H9 (cell line): ENCODE measurements at regions not wholly inside any gene's neighbourhood (a gene's known extent, or its start where the extent isn't known, plus 50 kb on each side); places are given as distances from the start of the nearest gene placed in this dataset.

Experiments
- DNase-seq: peaks from one replicate; pipeline ENCODE4 v3.0.0-alpha.2; 2017
- H2AFZ ChIP-seq: one replicate; pipeline ENCODE4 v1.6.1; 2013; ENCODE audit warnings: mild to moderate bottlenecking, low read length, control low read depth, moderate library complexity
- H2AK5ac ChIP-seq: 2 replicates; pipeline ENCODE4 v1.6.1; 2013; ENCODE audit warnings: low read length, control low read depth, mixed read lengths; ENCODE audit not compliant: insufficient read length
- H2BK120ac ChIP-seq: one replicate; pipeline ENCODE4 v1.6.1; 2013; ENCODE audit warnings: low read depth, mild to moderate bottlenecking, low read length, control low read depth, inconsistent platforms; ENCODE audit not compliant: poor library complexity, severe bottlenecking
- H2BK12ac ChIP-seq: 2 replicates; pipeline ENCODE4 v1.6.1; 2013; ENCODE audit warnings: low read length, control low read depth, mixed read lengths, low read depth; ENCODE audit not compliant: insufficient read length
- H2BK15ac ChIP-seq: 2 replicates; pipeline ENCODE4 v1.6.1; 2013; ENCODE audit warnings: low read depth, low read length, control low read depth
- H2BK20ac ChIP-seq: one replicate; pipeline ENCODE4 v1.6.1; 2013; ENCODE audit warnings: low read depth, mild to moderate bottlenecking, low read length, control low read depth, inconsistent platforms; ENCODE audit not compliant: poor library complexity, severe bottlenecking
- H2BK5ac ChIP-seq: 2 replicates; pipeline ENCODE4 v1.6.1; 2013; ENCODE audit warnings: low read length, control low read depth, mixed read lengths; ENCODE audit not compliant: insufficient read length
- H3K14ac ChIP-seq: 2 replicates; pipeline ENCODE4 v1.6.1; 2013; ENCODE audit warnings: low read length, control low read depth; ENCODE audit not compliant: insufficient read depth
- H3K18ac ChIP-seq: 2 replicates; pipeline ENCODE4 v1.6.1; 2013; ENCODE audit warnings: low read depth, mild to moderate bottlenecking, mixed read lengths, low read length, control low read depth; ENCODE audit not compliant: insufficient read length
- H3K23ac ChIP-seq: 2 replicates; pipeline ENCODE4 v1.6.1; 2013; ENCODE audit warnings: low read length, control low read depth, mixed read lengths, low read depth; ENCODE audit not compliant: insufficient read length
- H3K23me2 ChIP-seq: 2 replicates; pipeline ENCODE4 v1.6.1; 2013; ENCODE audit warnings: low read depth, mild to moderate bottlenecking, mixed read lengths, low read length, control low read depth; ENCODE audit not compliant: insufficient read length, poor library complexity, severe bottlenecking
- H3K27ac ChIP-seq: 2 replicates; pipeline ENCODE4 v1.5.1; 2013; ENCODE audit warnings: low read length, control low read depth, mixed read lengths, low read depth; ENCODE audit not compliant: insufficient read length
- H3K27me3 ChIP-seq: 2 replicates; pipeline ENCODE4 v1.6.1; 2013; ENCODE audit warnings: low read length, control low read depth, inconsistent platforms; ENCODE audit not compliant: insufficient read depth
- H3K4ac ChIP-seq: 2 replicates; pipeline ENCODE4 v1.6.1; 2013; ENCODE audit warnings: low read depth, mild to moderate bottlenecking, control low read depth, inconsistent platforms, low read length, moderate library complexity
- H3K4me1 ChIP-seq: 2 replicates; pipeline ENCODE4 v1.6.1; 2013; ENCODE audit warnings: low read length, control low read depth, inconsistent platforms; ENCODE audit not compliant: insufficient read depth
- H3K4me2 ChIP-seq: 2 replicates; pipeline ENCODE4 v1.6.1; 2013; ENCODE audit warnings: low read length, control low read depth, mixed read lengths; ENCODE audit not compliant: insufficient read length, insufficient read depth
- H3K56ac ChIP-seq: 2 replicates; pipeline ENCODE4 v1.6.1; 2013; ENCODE audit warnings: low read depth, mild to moderate bottlenecking, mixed read lengths, low read length, control low read depth; ENCODE audit not compliant: insufficient read length
- H3K79me1 ChIP-seq: 2 replicates; pipeline ENCODE4 v1.6.1; 2013; ENCODE audit warnings: low read depth, mild to moderate bottlenecking, moderate library complexity, low read length, control low read depth, inconsistent platforms; ENCODE audit not compliant: insufficient read depth, poor library complexity, severe bottlenecking
- H3K79me2 ChIP-seq: 2 replicates; pipeline ENCODE4 v1.6.1; 2013; ENCODE audit warnings: low read length, control low read depth, inconsistent platforms; ENCODE audit not compliant: insufficient read depth
- H3K9ac ChIP-seq: 2 replicates; pipeline ENCODE4 v1.6.1; 2013; ENCODE audit warnings: low read length, control low read depth, mixed read lengths; ENCODE audit not compliant: insufficient read length; ENCODE audit errors: extremely low read depth
- H3K9me3 ChIP-seq: one replicate; pipeline ENCODE4 v1.6.1; 2013; ENCODE audit warnings: low read depth, low read length, inconsistent platforms; ENCODE audit not compliant: control insufficient read depth
- H3T11ph ChIP-seq: one replicate; pipeline ENCODE4 v1.6.1; 2013; ENCODE audit warnings: mild to moderate bottlenecking, low read length, control low read depth, inconsistent platforms
- H4K20me1 ChIP-seq: one replicate; pipeline ENCODE4 v1.6.1; 2013; ENCODE audit not compliant: control insufficient read depth, insufficient read length, insufficient read depth
- H4K5ac ChIP-seq: 2 replicates; pipeline ENCODE4 v1.6.1; 2013; ENCODE audit warnings: low read depth, mild to moderate bottlenecking, mixed read lengths, low read length, control low read depth; ENCODE audit not compliant: insufficient read length
- H4K8ac ChIP-seq: replicated peaks from 2 replicates; pipeline ENCODE4 v1.6.1; 2013; ENCODE audit warnings: low read length, control low read depth, mixed read lengths, low read depth; ENCODE audit not compliant: insufficient read length
- H4K91ac ChIP-seq: 2 replicates; pipeline ENCODE4 v1.6.1; 2013; ENCODE audit warnings: low read depth, mild to moderate bottlenecking, moderate library complexity, mixed read lengths, low read length, control low read depth; ENCODE audit not compliant: insufficient read length
- H3K27ac Mint-ChIP-seq, 3 experiments: 2 replicates in 2 of 3; 3 replicates in 1 of 3; pipeline ENCODE4 v1.8.0; 2020 to 2021; ENCODE audit warnings: mixed read lengths in 3 of 3, mild to moderate bottlenecking in 1 of 3, moderate library complexity in 1 of 3
- H3K27me3 Mint-ChIP-seq: 2 replicates; pipeline ENCODE4 v1.8.0; 2021; ENCODE audit warnings: low read depth, mild to moderate bottlenecking, moderate library complexity, mixed read lengths
- H3K36me3 Mint-ChIP-seq, 3 experiments: 2 replicates in 2 of 3; 3 replicates in 1 of 3; pipeline ENCODE4 v1.8.0; 2020 to 2021; ENCODE audit warnings: low read depth in 3 of 3, mixed read lengths in 3 of 3; ENCODE audit not compliant: insufficient read depth in 1 of 3
- H3K4me1 Mint-ChIP-seq, 2 experiments: 2 replicates each; pipeline ENCODE4 v1.8.0; 2020; ENCODE audit warnings: mixed read lengths in 2 of 2
- H3K4me3 Mint-ChIP-seq, 2 experiments: 2 replicates in 1 of 2; 3 replicates in 1 of 2; pipeline ENCODE4 v1.8.0; 2020 to 2021; ENCODE audit warnings: mild to moderate bottlenecking in 2 of 2, mixed read lengths in 2 of 2, moderate library complexity in 1 of 2
- H3K9me3 Mint-ChIP-seq, 2 experiments: 2 replicates in 1 of 2; 3 replicates in 1 of 2; pipeline ENCODE4 v1.8.0; 2020; ENCODE audit warnings: mild to moderate bottlenecking in 2 of 2, mixed read lengths in 2 of 2, moderate library complexity in 1 of 2
- WGBS: extraction: QIAGEN DNeasy Blood & Tissue Kit; methylation state at CpG from one replicate; pipeline ENCODE4 v1.1.7; 2013; ENCODE audit warnings: missing lambda C conversion rate, low lambda C conversion rate, mixed read lengths; ENCODE audit not compliant: insufficient read length; ENCODE audit errors: extremely low coverage; 5-methylcytosine and 5-hydroxymethylcytosine counted together
- TF ChIP-seq, protein P1 (sequence below): fragments of 200-600 bp; sonication (generic); conservative IDR thresholded peaks from 3 replicates; pipeline ENCODE4 v1.8.0; 2021; ENCODE audit warnings: antibody characterized with exemption, mild to moderate bottlenecking

DNA sequence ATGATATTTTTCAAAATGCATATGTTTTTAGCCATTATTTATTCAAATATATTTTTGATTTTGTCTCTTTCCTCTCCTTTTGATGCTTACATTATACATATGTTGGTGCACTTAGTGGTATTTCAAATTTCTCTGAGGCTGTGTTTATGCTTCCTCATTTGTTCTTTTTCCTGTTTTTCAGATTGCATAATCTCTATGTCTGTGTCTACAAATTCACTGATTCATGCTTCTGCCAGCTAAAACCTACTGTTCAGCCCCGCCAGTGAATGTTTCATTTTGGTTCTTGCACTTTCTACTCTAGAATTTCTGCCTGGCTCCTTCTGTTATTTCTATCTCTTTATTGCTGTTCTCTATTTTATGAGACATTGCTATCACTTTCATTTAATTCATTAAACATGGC, 951.7 kb upstream of the CNTNAP5 start:
- Histone ChIP-seq H3K4ac (no peak overlapping the region), H2AK5ac (no peak overlapping the region), H3K14ac (no peak overlapping the region), H3K4me2 (no peak overlapping the region), H2BK20ac (no peak overlapping the region), H3K79me1 (no peaks in the 10 kb centered on the region), H3K4me1 (no peaks in the 10 kb centered on the region), H3K56ac (no peak overlapping the region), H4K91ac (no peak overlapping the region), H3K9ac (no peak overlapping the region), H2BK15ac (no peak overlapping the region), H2BK120ac (no peak overlapping the region), H3K9me3 (no peaks in the 10 kb centered on the region), H3K18ac (no peak overlapping the region), H4K8ac (no peak overlapping the region), H4K20me1 (no peaks in the 10 kb centered on the region), H3K27ac (no peak overlapping the region), H3K23ac (no peak overlapping the region), H2AFZ (no peak overlapping the region), H4K5ac (no peak overlapping the region), H3T11ph (no peak overlapping the region), H3K79me2 (no peaks in the 10 kb centered on the region), H2BK5ac (no peak overlapping the region), H3K27me3 (no peaks in the 10 kb centered on the region), H2BK12ac (no peak overlapping the region), H3K23me2 (no peaks in the 10 kb centered on the region)
- WGBS, result no CpG with 5 or more reads among the region's 1 CpG
- Mint-ChIP-seq H3K36me3 (no peaks in the 10 kb centered on the region), H3K4me3 (no peak overlapping the region), H3K4me1 (peaks cover 0 to 2% of the 10 kb centered on the region in 2 experiments; a peak in 1 of 4 replicates), H3K27ac (no peak overlapping the region), H3K27me3 (no peaks in the 10 kb centered on the region), H3K9me3 (no peaks in the 10 kb centered on the region)
- no peak for DNase-seq
- TF ChIP-seq, protein P1, sequence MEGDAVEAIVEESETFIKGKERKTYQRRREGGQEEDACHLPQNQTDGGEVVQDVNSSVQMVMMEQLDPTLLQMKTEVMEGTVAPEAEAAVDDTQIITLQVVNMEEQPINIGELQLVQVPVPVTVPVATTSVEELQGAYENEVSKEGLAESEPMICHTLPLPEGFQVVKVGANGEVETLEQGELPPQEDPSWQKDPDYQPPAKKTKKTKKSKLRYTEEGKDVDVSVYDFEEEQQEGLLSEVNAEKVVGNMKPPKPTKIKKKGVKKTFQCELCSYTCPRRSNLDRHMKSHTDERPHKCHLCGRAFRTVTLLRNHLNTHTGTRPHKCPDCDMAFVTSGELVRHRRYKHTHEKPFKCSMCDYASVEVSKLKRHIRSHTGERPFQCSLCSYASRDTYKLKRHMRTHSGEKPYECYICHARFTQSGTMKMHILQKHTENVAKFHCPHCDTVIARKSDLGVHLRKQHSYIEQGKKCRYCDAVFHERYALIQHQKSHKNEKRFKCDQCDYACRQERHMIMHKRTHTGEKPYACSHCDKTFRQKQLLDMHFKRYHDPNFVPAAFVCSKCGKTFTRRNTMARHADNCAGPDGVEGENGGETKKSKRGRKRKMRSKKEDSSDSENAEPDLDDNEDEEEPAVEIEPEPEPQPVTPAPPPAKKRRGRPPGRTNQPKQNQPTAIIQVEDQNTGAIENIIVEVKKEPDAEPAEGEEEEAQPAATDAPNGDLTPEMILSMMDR, result no peak
